Stimulated activated CD8-positive, alpha-beta memory T cell treated with anti-CD3 and anti-CD28 coated beads, Interleukin-7, amount 100 ng/mL, for 4 hours (primary cell): ENCODE measurements at regions not wholly inside any gene's neighbourhood (a gene's known extent, or its start where the extent isn't known, plus 50 kb on each side); places are given as distances from the start of the nearest gene placed in this dataset.
"Not testable (repeated sequence)": the region's sequence is repeated elsewhere in the genome, so short reads cannot be mapped to it uniquely, and the experiment has no call there.

ENCODE experiments used
- DNase-seq, 2 donors: peaks; one replicate each; pipeline ENCODE4 v3.0.0-alpha.2; 2020; ENCODE audit warnings: low read depth in 2 of 2

- no peak for DNase-seq
Measured at GRCh38 chr10:33101392-33101787, 143.4 kb upstream of the ITGB1 start.

GRCh38 chr10:33100781-33101391, 142.9 kb upstream of the ITGB1 start:
- DNase-seq: no peak

GRCh38 chr10:33099748-33100147, 141.7 kb upstream of the ITGB1 start:
- no peak for DNase-seq

GRCh38 chr10:33098951-33099663, 141.1 kb upstream of the ITGB1 start:
- no peak for DNase-seq

- no peak for DNase-seq
Measured at GRCh38 chr10:33095867-33096815, 138.1 kb upstream of the ITGB1 start.

- DNase-seq: no peak
Measured at GRCh38 chr10:33094263-33095051, 136.4 kb upstream of the ITGB1 start.

GRCh38 chr10:33093362-33093761, 135.3 kb upstream of the ITGB1 start:
- DNase-seq: no peak

- DNase-seq: no peak
Measured at GRCh38 chr10:33092596-33092995, 134.6 kb upstream of the ITGB1 start.

GRCh38 chr10:33091201-33091600, 133.2 kb upstream of the ITGB1 start:
- no peak for DNase-seq

GRCh38 chr10:33088990-33089389, 131.0 kb upstream of the ITGB1 start:
- no peak for DNase-seq

GRCh38 chr10:33087922-33088321, 129.9 kb upstream of the ITGB1 start:
- DNase-seq: no peak

- DNase-seq: no peak
Measured at GRCh38 chr10:33087152-33087551, 129.1 kb upstream of the ITGB1 start.

GRCh38 chr10:33086100-33086499, 128.1 kb upstream of the ITGB1 start:
- no peak for DNase-seq

- DNase-seq: no peak
Measured at GRCh38 chr10:33085313-33085833, 127.3 kb upstream of the ITGB1 start.

GRCh38 chr10:33084453-33084852, 126.4 kb upstream of the ITGB1 start:
- no peak for DNase-seq

- no peak for DNase-seq
Measured at GRCh38 chr10:33082373-33082895, 124.4 kb upstream of the ITGB1 start.

GRCh38 chr10:33080467-33080866, 122.4 kb upstream of the ITGB1 start:
- not testable (repeated sequence) for DNase-seq

- no peak for DNase-seq
Measured at GRCh38 chr10:33074443-33074842, 116.4 kb upstream of the ITGB1 start.

- no peak for DNase-seq
Measured at GRCh38 chr10:33073641-33074415, 115.8 kb upstream of the ITGB1 start.

GRCh38 chr10:33071857-33072256, 113.8 kb upstream of the ITGB1 start:
- DNase-seq: no peak
